T-cell (primary cell): ENCODE measurements at regions not wholly inside any gene's neighbourhood (a gene's known extent, or its start where the extent isn't known, plus 50 kb on each side); places are given as distances from the start of the nearest gene placed in this dataset.

ENCODE experiments used
- ATAC-seq, 4 experiments: fragments of 200-7000 bp in 3 of 4; fragments of 150-1000 bp in 1 of 4; cut with Tn5 transposase; replicated peaks in 1 of 4; 1 replicate in 3 of 4; 2 replicates in 1 of 4; pipeline ENCODE4 v1.10.0; 2021; ENCODE audit warnings: moderate library complexity in 3 of 4, mild to moderate bottlenecking in 2 of 4, moderate number of reproducible peaks in 1 of 4
- CTCF ChIA-PET, 2 donors: fragments of 300-600 bp; sonication (Branson Sonifier 250); formaldehyde crosslinking; loops; one replicate each; lab custom pipeline; 2022; ENCODE audit warnings: antibody characterized with exemption in 2 of 2; lab: Charles Lee
- POLR2A ChIA-PET, 2 donors: fragments of 300-600 bp; sonication (Branson Sonifier 250); formaldehyde crosslinking; loops; one replicate each; lab custom pipeline; 2022; ENCODE audit warnings: antibody characterized with exemption in 2 of 2; lab: Charles Lee
- DNase-seq, 35 experiments: peaks; one replicate each; pipeline versions ENCODE4 v3.0.0 to v3.0.0-alpha.2; 2013 to 2023
- H3K27ac ChIP-seq: one replicate; pipeline ENCODE4 v1.5.1; 2013; ENCODE audit warnings: low read length
- H3K27me3 ChIP-seq, 2 experiments: replicated peaks in 1 of 2; 1 replicate in 1 of 2; 2 replicates in 1 of 2; pipeline versions ENCODE4 v1.6.1 to v1.7.0; 2013; ENCODE audit warnings: low read length in 1 of 2, mixed read lengths in 1 of 2; ENCODE audit not compliant: control insufficient read depth in 2 of 2, insufficient read depth in 2 of 2; ENCODE audit errors: extremely low read depth in 1 of 2
- H3K36me3 ChIP-seq, 2 donors: 1 replicate in 1 of 2; 2 replicates in 1 of 2; pipeline versions ENCODE4 v1.6.1 to v1.7.0; 2013; ENCODE audit warnings: low read length in 1 of 2; ENCODE audit not compliant: control insufficient read depth in 2 of 2, insufficient read depth in 1 of 2; ENCODE audit errors: extremely low read depth in 1 of 2
- H3K4me1 ChIP-seq, 2 experiments: 1 replicate in 1 of 2; 2 replicates in 1 of 2; pipeline versions ENCODE4 v1.6.1 to v1.7.0; 2013; ENCODE audit warnings: low read length in 2 of 2, mixed read lengths in 1 of 2; ENCODE audit not compliant: insufficient read depth in 2 of 2, control insufficient read depth in 1 of 2; ENCODE audit errors: extremely low read depth in 1 of 2
- H3K4me3 ChIP-seq, 2 donors: 1 replicate in 1 of 2; 2 replicates in 1 of 2; pipeline versions ENCODE4 v1.5.1 to v1.7.0; 2013; ENCODE audit warnings: mild to moderate bottlenecking in 2 of 2, low read length in 1 of 2, moderate library complexity in 1 of 2; ENCODE audit not compliant: control insufficient read depth in 1 of 2; ENCODE audit errors: extremely low read depth in 1 of 2
- H3K9me3 ChIP-seq: 2 replicates; pipeline ENCODE4 v1.7.0; 2013
- H3K27ac Mint-ChIP-seq, 2 donors: one replicate each; pipeline ENCODE4 v1.8.0; 2020 to 2021; ENCODE audit warnings: mild to moderate bottlenecking in 2 of 2, mixed read lengths in 2 of 2
- H3K27me3 Mint-ChIP-seq, 2 donors: one replicate each; pipeline ENCODE4 v1.8.0; 2021 to 2022; ENCODE audit warnings: mixed read lengths in 2 of 2
- H3K36me3 Mint-ChIP-seq: one replicate; pipeline ENCODE4 v1.8.0; 2021; ENCODE audit warnings: mixed read lengths
- H3K4me1 Mint-ChIP-seq, 3 donors: one replicate each; pipeline ENCODE4 v1.8.0; 2020 to 2022; ENCODE audit warnings: mixed read lengths in 3 of 3, mild to moderate bottlenecking in 1 of 3
- H3K4me3 Mint-ChIP-seq, 3 donors: one replicate each; pipeline ENCODE4 v1.8.0; 2020 to 2022; ENCODE audit warnings: mild to moderate bottlenecking in 3 of 3, mixed read lengths in 3 of 3, moderate library complexity in 3 of 3
- H3K9me3 Mint-ChIP-seq, 3 donors: one replicate each; pipeline ENCODE4 v1.8.0; 2020 to 2022; ENCODE audit warnings: mixed read lengths in 3 of 3
- WGBS: methylation state at CpG from one replicate; pipeline ENCODE4 v1.1.5; 2013; ENCODE audit warnings: missing lambda C conversion rate; ENCODE audit not compliant: insufficient coverage; 5-methylcytosine and 5-hydroxymethylcytosine counted together

- ATAC-seq (no peak), DNase-seq (no peak)
- H3K27me3 ChIP-seq: no peaks in the 10 kb centered on the region
- H3K36me3 ChIP-seq: no peaks in the 10 kb centered on the region
- H3K9me3 Mint-ChIP-seq: peaks cover 0 to 10% (median 0%) of the 10 kb centered on the region in 3 donors
- POLR2A ChIA-PET: no interaction called here
- H3K4me1 Mint-ChIP-seq: no peaks in the 10 kb centered on the region
- no peak overlapping the region for H3K27ac Mint-ChIP-seq
- no peak overlapping the region for H3K27ac ChIP-seq
- no peaks in the 10 kb centered on the region for H3K9me3 ChIP-seq
- 88% methylated on average over 5 of the region's 8 CpGs for WGBS
- H3K36me3 Mint-ChIP-seq: no peaks in the 10 kb centered on the region
- peaks cover 0 to 4% of the 10 kb centered on the region in 2 donors for H3K27me3 Mint-ChIP-seq
- H3K4me1 ChIP-seq: no peaks in the 10 kb centered on the region
- H3K4me3 ChIP-seq: no peak overlapping the region
- CTCF ChIA-PET: no interaction called here
- no peak overlapping the region for H3K4me3 Mint-ChIP-seq
Measured at GRCh38 chr20:22389836-22390542, 194.4 kb downstream of the FOXA2 start.

GRCh38 chr20:22387452-22387851, 196.9 kb downstream of the FOXA2 start:
- Histone ChIP-seq H3K27ac (no peak overlapping the region), H3K4me3 (no peak overlapping the region), H3K9me3 (no peaks in the 10 kb centered on the region), H3K27me3 (no peaks in the 10 kb centered on the region), H3K36me3 (no peaks in the 10 kb centered on the region), H3K4me1 (no peaks in the 10 kb centered on the region)
- Mint-ChIP-seq H3K36me3 (no peaks in the 10 kb centered on the region), H3K27ac (no peak overlapping the region), H3K9me3 (peaks cover 0 to 10% (median 0%) of the 10 kb centered on the region in 3 donors), H3K4me1 (peaks cover 0 to under 1% (median 0%) of the 10 kb centered on the region in 3 donors), H3K4me3 (no peak overlapping the region), H3K27me3 (peaks cover 0 to 4% of the 10 kb centered on the region in 2 donors)
- ChIA-PET POLR2A (no interaction called here), CTCF (no interaction called here)
- WGBS: no CpG with 5 or more reads among the region's 1 CpG
- ATAC-seq (no peak), DNase-seq (no peak)

- Histone ChIP-seq H3K9me3 (no peaks in the 10 kb centered on the region), H3K36me3 (no peaks in the 10 kb centered on the region), H3K27me3 (no peaks in the 10 kb centered on the region), H3K4me3 (no peak overlapping the region), H3K27ac (no peak overlapping the region), H3K4me1 (no peaks in the 10 kb centered on the region)
- WGBS: no CpG with 5 or more reads among the region's 3 CpGs
- Mint-ChIP-seq H3K4me1 (peaks cover 0 to 4% (median 0%) of the 10 kb centered on the region in 3 donors), H3K27me3 (peaks cover 0 to 4% of the 10 kb centered on the region in 2 donors), H3K9me3 (peaks cover 0 to 10% (median 0%) of the 10 kb centered on the region in 3 donors), H3K36me3 (no peaks in the 10 kb centered on the region), H3K27ac (no peak overlapping the region), H3K4me3 (no peak overlapping the region)
- ATAC-seq (no peak), DNase-seq (no peak)
- CTCF ChIA-PET: no interaction called here
- POLR2A ChIA-PET: no interaction called here
Measured at GRCh38 chr20:22386306-22386623, 198.1 kb downstream of the FOXA2 start.

GRCh38 chr20:22385602-22386305, 198.6 kb downstream of the FOXA2 start:
- Histone ChIP-seq H3K4me3 (no peak overlapping the region), H3K4me1 (no peaks in the 10 kb centered on the region), H3K9me3 (no peaks in the 10 kb centered on the region), H3K36me3 (no peaks in the 10 kb centered on the region), H3K27ac (no peak overlapping the region), H3K27me3 (no peaks in the 10 kb centered on the region)
- DNase-seq (no peak), ATAC-seq (no peak)
- CTCF ChIA-PET: no interaction called here
- H3K4me1 Mint-ChIP-seq: peaks cover 0 to 4% (median 0%) of the 10 kb centered on the region in 3 donors
- no peak overlapping the region for H3K4me3 Mint-ChIP-seq
- H3K36me3 Mint-ChIP-seq: no peaks in the 10 kb centered on the region
- 82% methylated on average over 2 of the region's 7 CpGs for WGBS
- peaks cover 0 to 4% of the 10 kb centered on the region in 2 donors for H3K27me3 Mint-ChIP-seq
- POLR2A ChIA-PET: no interaction called here
- H3K9me3 Mint-ChIP-seq: peaks cover 0 to 10% (median 2%) of the 10 kb centered on the region in 3 donors
- no peak overlapping the region for H3K27ac Mint-ChIP-seq

GRCh38 chr20:22384978-22385377, 199.4 kb downstream of the FOXA2 start:
- Mint-ChIP-seq H3K36me3 (no peaks in the 10 kb centered on the region), H3K27ac (no peak overlapping the region), H3K4me3 (no peak overlapping the region), H3K27me3 (peaks cover 0 to 4% of the 10 kb centered on the region in 2 donors), H3K4me1 (peaks cover 0 to 4% (median 0%) of the 10 kb centered on the region in 3 donors), H3K9me3 (peaks cover 0 to 10% (median 5%) of the 10 kb centered on the region in 3 donors)
- ChIA-PET POLR2A (no interaction called here), CTCF (no interaction called here)
- H3K4me1 ChIP-seq: no peaks in the 10 kb centered on the region
- H3K9me3 ChIP-seq: no peaks in the 10 kb centered on the region
- no peak for DNase-seq
- WGBS: 100% methylated on average over 2 of the region's 3 CpGs
- H3K36me3 ChIP-seq: no peaks in the 10 kb centered on the region
- no peak overlapping the region for H3K4me3 ChIP-seq
- no peak for ATAC-seq
- H3K27ac ChIP-seq: no peak overlapping the region
- no peaks in the 10 kb centered on the region for H3K27me3 ChIP-seq

GRCh38 chr20:22383156-22383555, 201.2 kb downstream of the FOXA2 start:
- Histone ChIP-seq H3K4me1 (no peaks in the 10 kb centered on the region), H3K27ac (no peak overlapping the region), H3K4me3 (no peak overlapping the region), H3K36me3 (no peaks in the 10 kb centered on the region), H3K9me3 (no peaks in the 10 kb centered on the region), H3K27me3 (no peaks in the 10 kb centered on the region)
- peaks cover 0 to 7% (median 5%) of the 10 kb centered on the region in 3 donors for H3K9me3 Mint-ChIP-seq
- peaks cover 0 to 4% of the 10 kb centered on the region in 2 donors for H3K27me3 Mint-ChIP-seq
- H3K4me3 Mint-ChIP-seq: no peak overlapping the region
- POLR2A ChIA-PET: no interaction called here
- ATAC-seq (no peak), DNase-seq (no peak)
- CTCF ChIA-PET: no interaction called here
- H3K36me3 Mint-ChIP-seq: no peaks in the 10 kb centered on the region
- peaks cover 0 to 4% (median 0%) of the 10 kb centered on the region in 3 donors for H3K4me1 Mint-ChIP-seq
- 93% methylated on average over 2 of the region's 4 CpGs for WGBS
- H3K27ac Mint-ChIP-seq: no peak overlapping the region
